ENCODE measurements at regions not wholly inside any gene's neighbourhood (a gene's known extent, or its start where the extent isn't known, plus 50 kb on each side); places are given as distances from the start of the nearest gene placed in this dataset.

GRCh38 chr11:134999590-134999989, 587.5 kb upstream of the B3GAT1 start:
- TF ChIP-seq, protein P1, sequence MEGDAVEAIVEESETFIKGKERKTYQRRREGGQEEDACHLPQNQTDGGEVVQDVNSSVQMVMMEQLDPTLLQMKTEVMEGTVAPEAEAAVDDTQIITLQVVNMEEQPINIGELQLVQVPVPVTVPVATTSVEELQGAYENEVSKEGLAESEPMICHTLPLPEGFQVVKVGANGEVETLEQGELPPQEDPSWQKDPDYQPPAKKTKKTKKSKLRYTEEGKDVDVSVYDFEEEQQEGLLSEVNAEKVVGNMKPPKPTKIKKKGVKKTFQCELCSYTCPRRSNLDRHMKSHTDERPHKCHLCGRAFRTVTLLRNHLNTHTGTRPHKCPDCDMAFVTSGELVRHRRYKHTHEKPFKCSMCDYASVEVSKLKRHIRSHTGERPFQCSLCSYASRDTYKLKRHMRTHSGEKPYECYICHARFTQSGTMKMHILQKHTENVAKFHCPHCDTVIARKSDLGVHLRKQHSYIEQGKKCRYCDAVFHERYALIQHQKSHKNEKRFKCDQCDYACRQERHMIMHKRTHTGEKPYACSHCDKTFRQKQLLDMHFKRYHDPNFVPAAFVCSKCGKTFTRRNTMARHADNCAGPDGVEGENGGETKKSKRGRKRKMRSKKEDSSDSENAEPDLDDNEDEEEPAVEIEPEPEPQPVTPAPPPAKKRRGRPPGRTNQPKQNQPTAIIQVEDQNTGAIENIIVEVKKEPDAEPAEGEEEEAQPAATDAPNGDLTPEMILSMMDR (IDR thresholded peaks at IDR 0.05; ENCODE audit: low read depth, low read length) = no peak
- no peak for TF ChIP-seq POLR2A (IDR thresholded peaks at IDR 0.05; ENCODE audit: extremely low read depth, insufficient read length)

Data from NB4 (cell line).